ENCODE measurements at regions not wholly inside any gene's neighbourhood (a gene's known extent, or its start where the extent isn't known, plus 50 kb on each side); places are given as distances from the start of the nearest gene placed in this dataset.

GRCh38 chr9:124198948-124199347 is 58.8 kb upstream of the NEK6 start:
- POLR2A ChIA-PET: no interaction called here
- Histone ChIP-seq H3K27me3 (ENCODE audit: control insufficient read depth, insufficient read depth, low read length) (peaks cover 12% of the 10 kb centered on the region), H3K9me3 (ENCODE audit: control insufficient read depth, insufficient read depth, low read length) (no peaks in the 10 kb centered on the region), H3K4me3 (ENCODE audit: low read depth, low read length) (no peak overlapping the region), H3K27ac (ENCODE audit: low read depth, low read length) (no peak overlapping the region)
- CTCF ChIA-PET: no interaction called here
- TF ChIP-seq CTCF (IDR thresholded peaks at IDR 0.05; ENCODE audit: low read depth, low read length): no peak
- DNase-seq (ENCODE audit: low read depth, low spot score): no peak

GRCh38 chr9:124199474-124199873 is 58.3 kb upstream of the NEK6 start:
- no peak for DNase-seq (ENCODE audit: low read depth, low spot score)
- Histone ChIP-seq H3K27me3 (ENCODE audit: control insufficient read depth, insufficient read depth, low read length) (peaks cover 11% of the 10 kb centered on the region), H3K9me3 (ENCODE audit: control insufficient read depth, insufficient read depth, low read length) (no peaks in the 10 kb centered on the region), H3K4me3 (ENCODE audit: low read depth, low read length) (no peak overlapping the region), H3K27ac (ENCODE audit: low read depth, low read length) (no peak overlapping the region)
- ChIA-PET POLR2A (no interaction called here), CTCF (no interaction called here)
- no peak for TF ChIP-seq CTCF (IDR thresholded peaks at IDR 0.05; ENCODE audit: low read depth, low read length)

GRCh38 chr9:124202447-124202971 is 55.2 kb upstream of the NEK6 start:
- POLR2A ChIA-PET: no interaction called here
- H3K27ac ChIP-seq (ENCODE audit: low read depth, low read length): no peak overlapping the region
- CTCF ChIA-PET: no interaction called here

GRCh38 chr9:124205686-124206352 is 51.9 kb upstream of the NEK6 start:
- Histone ChIP-seq H3K27me3 (ENCODE audit: control insufficient read depth, insufficient read depth, low read length) (peaks cover 11% of the 10 kb centered on the region), H3K4me3 (ENCODE audit: low read depth, low read length) (no peak overlapping the region), H3K9me3 (ENCODE audit: control insufficient read depth, insufficient read depth, low read length) (no peaks in the 10 kb centered on the region), H3K27ac (ENCODE audit: low read depth, low read length) (no peak overlapping the region)
- ChIA-PET CTCF (no interaction called here), POLR2A (no interaction called here)
- no peak for TF ChIP-seq CTCF (IDR thresholded peaks at IDR 0.05; ENCODE audit: low read depth, low read length)
- no peak for DNase-seq (ENCODE audit: low read depth, low spot score)

More at GRCh38 chr9:124202447-124202971, 55.2 kb upstream of the NEK6 start:
- no peaks in the 10 kb centered on the region for H3K9me3 ChIP-seq (ENCODE audit: control insufficient read depth, insufficient read depth, low read length)
- no peak for TF ChIP-seq CTCF (IDR thresholded peaks at IDR 0.05; ENCODE audit: low read depth, low read length)
- H3K27me3 ChIP-seq (ENCODE audit: control insufficient read depth, insufficient read depth, low read length): peaks cover 12% of the 10 kb centered on the region
- H3K4me3 ChIP-seq (ENCODE audit: low read depth, low read length): no peak overlapping the region
- DNase-seq (ENCODE audit: low read depth, low spot score): no peak

GRCh38 chr9:124206391-124206790 is 51.4 kb upstream of the NEK6 start:
- Histone ChIP-seq H3K9me3 (ENCODE audit: control insufficient read depth, insufficient read depth, low read length) (no peaks in the 10 kb centered on the region), H3K27ac (ENCODE audit: low read depth, low read length) (no peak overlapping the region), H3K27me3 (ENCODE audit: control insufficient read depth, insufficient read depth, low read length) (peaks cover 11% of the 10 kb centered on the region), H3K4me3 (ENCODE audit: low read depth, low read length) (no peak overlapping the region)
- no peak for TF ChIP-seq CTCF (IDR thresholded peaks at IDR 0.05; ENCODE audit: low read depth, low read length)
- no peak for DNase-seq (ENCODE audit: low read depth, low spot score)
- POLR2A ChIA-PET: no interaction called here
- CTCF ChIA-PET: no interaction called here

All from AG04450 (cell line).